ENCODE measurements at regions not wholly inside any gene's neighbourhood (a gene's known extent, or its start where the extent isn't known, plus 50 kb on each side); places are given as distances from the start of the nearest gene placed in this dataset.

GRCh38 chr5:124628721-124629596, 117.5 kb downstream of the ZNF608 start (continued):
- TF ChIP-seq PLSCR1 (CRISPR knock-in tag; IDR thresholded peaks at IDR 0.05; ENCODE audit: borderline replicate concordance) (no peak), MXI1 (IDR thresholded peaks at IDR 0.05; ENCODE audit: borderline replicate concordance, low read depth, low read length) (peak; percentile 48; the same call in 1 of the 3 replicates), ZNF503 (CRISPR knock-in tag; IDR thresholded peaks at IDR 0.05) (peak; percentile 22; the same call in 1 of the 2 replicates), ELF4 (CRISPR knock-in tag; IDR thresholded peaks at IDR 0.05; ENCODE audit: borderline replicate concordance) (no peak), TRIM24 (CRISPR knock-in tag; IDR thresholded peaks at IDR 0.05) (no peak), ZBTB1 (CRISPR knock-in tag; IDR thresholded peaks at IDR 0.05; ENCODE audit: borderline replicate concordance) (no peak), SMAD9 (CRISPR knock-in tag; IDR thresholded peaks at IDR 0.05) (no peak), MEIS2 (CRISPR knock-in tag; IDR thresholded peaks at IDR 0.05) (0 out of 2 replicates have a peak, but pooled peaks have one; percentile 18), ZNF768 (CRISPR knock-in tag; IDR thresholded peaks at IDR 0.05) (0 out of 2 replicates have a peak, but pooled peaks have one; percentile 21), GABPB1 (CRISPR knock-in tag; IDR thresholded peaks at IDR 0.05) (peak; percentile 49)
